ENCODE measurements at regions not wholly inside any gene's neighbourhood (a gene's known extent, or its start where the extent isn't known, plus 50 kb on each side); places are given as distances from the start of the nearest gene placed in this dataset.

DNA sequence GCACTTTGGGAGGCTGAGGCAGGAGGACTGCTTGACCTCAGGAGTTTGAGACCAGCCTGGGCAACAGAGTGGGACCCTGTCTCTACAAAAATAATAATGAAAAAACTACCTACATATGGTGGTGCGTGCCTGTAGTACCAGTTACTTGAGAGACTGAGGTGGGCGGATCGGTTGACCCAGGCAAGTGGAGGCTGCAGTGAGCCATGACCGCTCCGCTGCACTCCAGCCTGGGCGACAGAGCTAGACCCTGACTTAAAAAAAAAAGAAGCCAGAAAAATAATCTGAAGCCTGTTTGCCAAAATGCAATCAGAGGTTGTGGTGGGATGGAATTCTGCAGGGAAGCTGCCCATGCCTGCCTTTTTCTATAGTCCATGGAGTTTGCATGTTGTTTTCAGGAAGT is 50.4 kb upstream of the GGTA1 start:
- DNase-seq (ENCODE audit: low read depth in 2 of 2, low spot score in 1 of 2), result no peak

DNA sequence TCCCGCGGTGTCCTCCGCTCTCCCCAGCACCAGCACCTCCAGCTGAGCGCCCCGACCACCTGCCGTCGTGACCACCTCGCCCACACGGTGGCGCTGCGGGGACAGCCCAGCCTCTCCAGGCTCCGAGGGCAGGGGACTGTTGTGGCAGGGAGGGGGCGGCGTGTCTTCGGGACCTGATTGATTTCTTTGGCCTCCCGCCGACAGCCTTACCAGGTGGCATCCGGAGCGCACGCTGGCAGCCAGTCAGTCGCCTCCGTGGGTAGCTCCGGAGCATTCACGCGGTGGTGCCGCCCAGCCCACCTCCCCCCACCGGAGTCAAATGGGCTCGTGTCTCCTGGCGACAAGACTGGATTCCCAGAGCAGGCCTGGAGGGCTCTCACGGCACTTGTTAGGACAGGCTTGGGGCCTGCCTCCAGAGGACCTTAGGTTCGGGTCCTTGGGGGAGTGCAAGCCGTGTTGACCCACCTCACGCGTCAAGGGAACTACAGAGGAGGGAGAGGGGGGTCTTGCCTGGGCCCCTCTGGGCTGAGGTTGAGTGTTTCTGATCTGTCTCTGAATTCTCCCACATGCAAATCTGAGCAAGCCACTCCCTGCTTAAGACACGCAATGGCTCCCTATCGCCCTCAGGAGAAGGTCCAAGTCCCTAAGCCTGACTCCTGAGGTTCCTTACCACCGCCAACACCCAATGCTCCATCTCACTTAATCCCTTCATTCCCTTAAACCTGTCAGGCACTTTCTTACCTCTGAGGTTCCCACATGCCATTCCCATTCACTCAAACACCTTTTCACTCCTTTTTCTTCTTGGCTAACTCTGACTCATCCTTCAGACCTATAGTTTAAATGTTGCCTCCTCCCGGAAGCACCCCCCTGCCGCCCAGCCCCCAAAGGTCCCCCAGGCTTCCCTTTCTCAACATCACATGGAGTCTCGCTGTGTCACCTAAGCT is 51.2 kb upstream of the GGTA1 start:
- peak; percentile 15 to 18 for DNase-seq (ENCODE audit: low read depth in 2 of 2, low spot score in 1 of 2)

DNA sequence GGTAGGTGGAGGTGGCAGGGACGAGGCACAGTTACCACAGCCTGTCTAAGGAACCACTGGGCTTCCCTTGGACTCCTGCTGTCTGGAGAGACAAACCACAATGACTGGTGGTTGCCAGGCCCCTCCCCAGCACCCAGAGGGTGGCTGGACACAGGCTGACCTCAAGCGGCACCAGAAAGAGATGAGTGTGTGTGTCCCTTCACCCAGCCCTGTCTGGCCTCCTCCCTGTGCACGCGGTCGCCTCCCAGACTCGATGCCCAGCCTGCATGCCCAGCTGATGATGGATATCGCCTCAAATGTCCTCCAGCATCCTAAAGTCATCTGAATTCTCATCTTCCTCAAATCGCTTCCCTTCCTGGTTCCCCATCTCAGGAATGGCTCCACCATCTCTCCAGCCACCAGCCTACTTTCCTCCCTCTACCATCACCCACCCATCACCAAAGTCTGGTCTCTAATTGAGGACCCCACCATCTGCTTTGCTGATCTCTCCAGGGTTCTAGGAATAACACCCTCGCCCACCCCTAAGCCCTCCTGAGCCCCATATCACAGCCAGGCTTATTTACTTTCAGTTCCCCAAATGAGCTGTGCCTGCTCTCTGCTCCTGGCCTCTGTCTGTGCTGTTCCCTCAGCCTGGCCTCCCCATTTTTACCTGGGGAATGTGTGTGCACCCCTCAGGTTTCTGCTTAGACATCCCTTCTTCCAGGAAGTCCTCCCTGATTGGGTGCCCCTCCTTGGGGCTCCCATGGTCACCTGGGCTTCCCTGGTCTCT is 52.5 kb upstream of the GGTA1 start:
- no peak for DNase-seq (ENCODE audit: low read depth in 2 of 2, low spot score in 1 of 2)

DNA sequence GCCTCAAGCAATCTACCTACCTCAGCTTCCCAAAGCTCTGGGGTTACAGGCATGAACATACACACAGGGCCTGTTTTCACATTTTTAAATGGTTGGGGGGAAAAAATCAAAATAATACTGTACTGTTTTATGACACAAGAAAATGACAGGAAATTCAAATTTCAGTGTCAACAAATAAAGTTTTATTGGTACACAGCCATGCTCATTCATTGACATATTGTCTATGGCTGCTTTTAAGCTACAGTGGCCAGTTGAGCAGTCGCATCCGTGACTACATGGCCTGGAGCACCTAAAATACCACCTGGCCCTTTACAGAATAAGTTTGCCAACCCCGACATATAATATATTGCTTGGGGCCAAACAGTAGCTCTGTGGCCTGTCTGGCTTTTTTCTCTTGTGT is 56.4 kb upstream of the GGTA1 start:
- DNase-seq (ENCODE audit: low read depth in 2 of 2, low spot score in 1 of 2), result no peak

DNA sequence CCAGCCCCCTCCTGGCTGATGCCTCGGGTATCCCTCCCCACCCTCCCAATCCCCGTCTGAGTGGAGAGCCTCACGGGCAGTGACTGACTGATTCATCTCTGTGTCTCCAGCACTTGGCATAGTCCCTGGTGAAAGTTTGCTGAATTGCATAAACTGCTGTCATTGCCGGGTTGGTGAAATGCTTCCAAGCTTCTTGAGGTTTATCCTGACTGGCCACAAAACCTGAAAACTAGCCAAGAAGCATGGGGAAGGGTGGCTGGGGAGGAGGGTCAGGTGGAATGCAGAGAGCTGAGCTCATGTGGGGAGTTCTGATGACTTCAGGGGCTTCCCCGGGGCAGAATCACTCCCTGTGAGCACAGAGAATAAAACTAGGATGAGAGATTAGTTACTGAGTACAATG is 56.9 kb upstream of the GGTA1 start:
- no peak for DNase-seq (ENCODE audit: low read depth in 2 of 2, low spot score in 1 of 2)

DNA sequence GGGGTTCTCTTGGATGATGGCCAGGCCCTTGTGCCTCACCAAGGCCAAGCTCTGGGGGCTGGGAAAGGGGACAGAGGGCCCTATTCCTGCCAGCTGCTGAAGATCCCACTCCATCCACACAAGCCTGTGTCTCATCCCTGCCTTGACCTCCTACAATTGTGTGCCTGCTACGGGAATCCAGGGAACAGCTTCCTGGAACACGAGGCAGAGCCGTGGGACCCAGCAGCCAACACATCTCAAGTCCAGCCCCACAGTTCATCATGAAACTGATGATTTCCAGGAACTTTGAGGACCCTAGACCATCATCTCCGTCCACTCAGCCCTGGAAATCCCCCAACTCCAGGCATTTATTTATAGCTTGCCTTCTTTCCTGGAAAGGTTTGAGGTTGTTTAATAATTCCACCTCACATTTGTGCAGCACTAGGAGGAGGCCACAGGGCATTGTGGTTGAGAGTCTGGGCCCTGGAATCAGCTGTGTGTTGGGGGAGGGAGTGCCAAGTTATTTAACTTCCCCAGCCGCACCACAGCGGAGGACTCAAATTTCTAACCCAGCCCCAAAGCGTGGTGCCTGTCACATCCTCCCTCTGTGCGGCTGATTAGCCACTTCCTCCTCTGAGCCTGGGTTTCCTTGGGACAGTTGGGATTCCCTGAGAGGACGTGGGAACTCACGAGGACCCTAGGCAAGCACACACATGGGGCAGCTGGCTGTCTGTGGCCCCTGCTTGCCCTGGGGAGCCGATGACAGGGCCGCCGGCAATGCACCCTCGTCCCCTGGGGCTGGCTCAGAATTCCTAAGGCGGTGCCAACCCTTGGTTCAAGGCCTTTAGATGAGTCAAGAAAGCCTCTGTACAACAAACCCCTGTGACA is 58.2 kb upstream of the GGTA1 start:
- no peak for DNase-seq (ENCODE audit: low read depth in 2 of 2, low spot score in 1 of 2)

DNA sequence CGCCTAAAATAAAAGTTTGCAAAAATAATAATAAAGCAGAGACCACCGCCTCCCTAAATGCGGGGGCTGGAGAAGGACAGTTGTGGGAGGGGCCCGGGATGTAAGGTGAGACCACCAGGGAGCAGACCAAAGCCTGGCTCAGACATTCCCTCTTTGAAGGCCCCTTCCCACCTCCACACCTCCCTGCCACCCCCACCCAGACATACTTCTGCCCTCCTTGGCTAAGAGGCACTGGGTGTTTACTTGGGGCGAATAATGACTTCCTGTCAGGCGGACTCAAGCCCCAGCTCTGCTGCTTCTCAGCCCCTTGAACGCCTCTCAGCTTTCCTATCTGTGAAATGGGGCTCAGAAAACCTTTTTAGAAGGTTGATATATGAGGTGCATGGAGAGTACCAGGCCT is 58.8 kb upstream of the GGTA1 start:
- DNase-seq (ENCODE audit: low read depth in 2 of 2, low spot score in 1 of 2), result no peak

DNA sequence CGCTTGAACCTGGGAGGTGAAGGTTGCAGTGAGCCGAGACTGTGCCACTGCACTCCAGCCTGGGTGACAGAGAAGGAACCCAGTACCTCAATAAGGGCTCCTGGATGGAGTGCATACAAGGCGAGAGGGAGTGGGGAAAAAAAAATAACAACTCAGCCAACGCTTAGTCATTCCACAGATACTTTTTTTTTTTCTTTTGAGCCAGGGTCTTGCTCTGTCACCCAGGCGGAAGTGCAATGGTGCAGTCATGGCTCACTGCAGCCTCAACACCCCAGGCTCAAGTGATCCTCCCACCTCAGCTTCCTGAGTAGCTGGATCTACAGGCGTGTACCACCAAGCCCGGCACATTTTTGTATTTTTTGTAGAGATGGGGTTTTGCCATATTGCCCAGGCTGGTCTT is 59.5 kb upstream of the GGTA1 start:
- no peak for DNase-seq (ENCODE audit: low read depth in 2 of 2, low spot score in 1 of 2)

DNA sequence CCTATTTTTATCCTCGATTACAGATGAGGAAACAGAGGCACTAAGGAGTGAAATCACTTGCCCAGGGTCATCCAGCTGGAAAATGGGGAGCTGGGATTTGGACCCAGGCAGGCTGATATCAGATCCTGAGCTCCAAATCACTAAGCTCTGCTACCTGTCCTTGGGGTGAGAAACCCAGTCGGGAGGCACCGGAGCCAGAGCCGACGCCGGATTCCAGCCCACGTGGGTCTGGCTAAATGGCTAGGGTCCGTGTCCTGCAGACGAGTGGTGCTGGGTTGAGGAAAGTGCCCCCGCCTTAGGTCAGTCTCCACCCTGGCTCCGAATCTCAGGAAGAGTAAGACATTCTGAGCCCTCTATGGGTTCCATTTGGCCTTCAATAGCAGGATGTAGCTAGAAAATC is 61.3 kb upstream of the GGTA1 start:
- DNase-seq (ENCODE audit: low read depth in 2 of 2, low spot score in 1 of 2), result no peak

DNA sequence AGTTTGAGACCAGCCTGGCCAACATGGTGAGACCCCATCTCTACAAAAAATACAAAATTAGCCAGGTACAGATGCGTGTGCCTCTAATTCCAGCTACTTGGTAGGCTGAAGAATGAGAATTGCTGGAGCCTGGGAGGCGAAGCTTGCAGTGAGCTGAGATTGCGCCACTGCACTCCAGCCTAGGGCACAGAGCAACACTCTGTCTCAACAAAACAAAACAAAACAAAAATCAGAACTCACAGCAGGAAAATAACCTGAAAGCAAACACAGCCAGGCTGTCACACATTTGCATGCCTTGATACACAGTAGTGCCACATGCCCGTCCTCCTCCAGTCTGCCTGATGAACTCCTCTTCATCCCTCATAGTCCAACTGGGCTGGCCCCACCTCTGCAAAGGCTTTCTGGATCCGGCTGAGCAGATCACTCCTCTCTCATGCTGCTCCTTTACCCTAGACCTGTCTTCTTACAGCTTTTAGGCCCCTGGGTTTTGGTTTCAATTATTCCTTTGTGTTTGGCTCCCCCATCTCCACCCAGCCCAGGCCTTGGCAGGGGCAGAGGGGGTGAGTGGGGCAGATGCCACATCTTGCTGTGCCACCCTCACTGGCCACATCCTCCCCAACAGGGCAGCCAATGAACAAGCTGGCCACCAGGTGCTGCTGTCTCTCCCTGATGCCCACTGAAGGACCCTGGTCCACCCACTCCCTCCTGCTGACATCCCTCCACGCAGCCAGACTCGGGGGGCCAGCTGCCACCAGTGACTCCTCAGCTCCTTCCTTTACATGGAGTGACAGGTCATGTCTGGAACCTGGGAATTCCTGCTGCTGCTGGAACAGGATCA is 62.0 kb upstream of the GGTA1 start:
- DNase-seq (ENCODE audit: low read depth in 2 of 2, low spot score in 1 of 2), result no peak

DNA sequence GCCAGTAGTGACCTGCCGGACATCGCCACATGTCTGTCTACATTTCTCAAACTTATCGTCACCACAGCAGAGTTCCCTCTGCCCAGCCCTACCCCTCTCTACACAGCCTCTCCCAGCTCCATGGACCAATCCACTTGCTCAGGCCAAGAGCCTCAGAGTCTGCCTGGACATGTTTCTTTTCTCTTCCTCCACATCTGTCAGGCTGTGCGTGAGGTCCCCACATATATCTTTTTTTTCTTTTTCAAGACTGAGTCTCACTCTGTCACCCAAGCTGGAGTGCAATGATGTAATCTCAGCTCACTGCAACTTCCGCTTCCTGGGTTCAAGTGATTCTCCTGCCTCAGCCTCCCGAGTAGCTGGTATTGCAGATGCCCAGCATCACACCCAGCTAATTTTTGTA is 62.7 kb upstream of the GGTA1 start:
- no peak for DNase-seq (ENCODE audit: low read depth in 2 of 2, low spot score in 1 of 2)

DNA sequence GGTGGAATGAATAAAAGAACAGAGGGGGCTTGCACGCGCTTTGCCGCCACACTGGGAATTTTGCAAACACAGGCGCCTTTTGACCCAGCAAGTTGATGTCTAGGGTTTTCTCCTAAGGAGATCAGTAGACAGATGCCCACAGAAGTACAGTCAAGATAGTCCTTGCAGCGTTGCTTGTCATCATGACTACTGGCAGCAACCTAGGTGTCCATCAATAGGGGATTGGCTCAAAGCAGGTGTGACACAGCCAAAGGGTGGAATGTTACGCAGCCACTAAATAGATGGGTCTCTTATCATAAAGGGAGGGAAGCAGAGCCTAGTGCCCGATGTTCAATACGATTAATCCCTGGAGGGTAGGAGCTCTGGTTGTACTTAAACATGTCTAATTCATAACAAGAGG is 63.8 kb upstream of the GGTA1 start:
- no peak for DNase-seq (ENCODE audit: low read depth in 2 of 2, low spot score in 1 of 2)

DNA sequence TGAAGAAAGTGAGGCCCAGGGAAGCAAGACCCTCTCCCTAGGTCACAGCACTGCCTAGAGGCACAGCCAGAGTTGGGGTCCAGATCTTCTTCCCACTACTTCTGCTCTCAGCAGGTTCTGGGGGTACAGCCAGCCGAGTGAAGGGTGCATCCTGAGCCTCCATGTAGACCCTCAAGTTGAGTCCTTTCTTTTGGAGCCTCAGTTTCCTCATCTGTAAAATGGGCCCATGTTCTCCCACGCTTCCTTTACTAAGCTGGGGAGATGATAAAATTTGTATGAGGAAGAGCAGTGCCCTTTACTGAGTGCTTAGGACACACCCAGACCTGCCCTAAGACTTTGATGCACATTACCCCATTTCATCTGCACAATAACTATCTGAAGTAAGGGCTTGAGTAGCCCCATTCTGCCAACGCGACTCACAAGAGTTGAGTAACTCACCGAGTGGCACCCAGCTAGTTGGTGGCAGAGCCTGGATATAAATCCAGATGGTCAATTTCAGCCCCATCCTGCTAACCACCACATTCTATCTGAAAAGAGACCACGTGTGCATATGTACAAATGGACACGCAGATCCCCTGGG is 64.3 kb upstream of the GGTA1 start:
- DNase-seq (ENCODE audit: low read depth in 2 of 2, low spot score in 1 of 2), result no peak

DNA sequence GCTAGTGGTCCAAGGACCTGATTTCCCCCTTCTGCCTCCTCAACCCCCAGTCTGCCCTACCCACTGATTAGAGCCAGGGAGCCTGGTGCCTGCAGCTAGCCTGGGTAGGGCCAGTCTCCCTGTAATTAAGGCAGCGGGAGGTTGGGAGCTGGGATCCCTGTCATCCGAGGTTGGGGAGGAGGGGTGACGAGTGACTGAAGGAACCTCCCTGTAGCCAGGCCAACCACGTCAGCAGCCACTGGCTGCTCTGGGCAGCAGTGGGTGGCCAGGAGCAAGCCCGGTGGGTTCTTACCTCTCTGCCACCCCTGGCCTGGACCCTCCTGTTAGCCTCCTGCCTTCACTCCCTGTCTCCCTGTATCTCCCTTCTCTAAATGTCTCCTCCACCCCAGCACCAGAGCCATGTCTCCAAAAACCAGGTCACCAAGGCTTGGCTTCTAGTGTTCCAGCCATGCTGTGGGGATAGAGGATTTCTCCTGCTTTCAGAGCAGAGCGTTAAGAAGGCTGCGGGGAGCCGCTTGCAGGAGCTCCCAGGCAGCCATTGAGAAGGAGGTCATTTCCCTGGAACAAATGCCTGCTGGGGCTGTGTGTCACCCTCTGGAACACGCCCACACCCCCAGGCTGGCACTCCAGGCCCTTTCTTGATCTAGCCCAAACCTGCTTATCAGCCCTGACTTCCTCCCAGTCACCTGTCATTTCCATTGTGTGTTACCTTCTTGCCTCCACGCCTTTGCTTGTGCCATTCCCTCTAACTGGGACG is 65.0 kb upstream of the GGTA1 start:
- no peak for DNase-seq (ENCODE audit: low read depth in 2 of 2, low spot score in 1 of 2)

DNA sequence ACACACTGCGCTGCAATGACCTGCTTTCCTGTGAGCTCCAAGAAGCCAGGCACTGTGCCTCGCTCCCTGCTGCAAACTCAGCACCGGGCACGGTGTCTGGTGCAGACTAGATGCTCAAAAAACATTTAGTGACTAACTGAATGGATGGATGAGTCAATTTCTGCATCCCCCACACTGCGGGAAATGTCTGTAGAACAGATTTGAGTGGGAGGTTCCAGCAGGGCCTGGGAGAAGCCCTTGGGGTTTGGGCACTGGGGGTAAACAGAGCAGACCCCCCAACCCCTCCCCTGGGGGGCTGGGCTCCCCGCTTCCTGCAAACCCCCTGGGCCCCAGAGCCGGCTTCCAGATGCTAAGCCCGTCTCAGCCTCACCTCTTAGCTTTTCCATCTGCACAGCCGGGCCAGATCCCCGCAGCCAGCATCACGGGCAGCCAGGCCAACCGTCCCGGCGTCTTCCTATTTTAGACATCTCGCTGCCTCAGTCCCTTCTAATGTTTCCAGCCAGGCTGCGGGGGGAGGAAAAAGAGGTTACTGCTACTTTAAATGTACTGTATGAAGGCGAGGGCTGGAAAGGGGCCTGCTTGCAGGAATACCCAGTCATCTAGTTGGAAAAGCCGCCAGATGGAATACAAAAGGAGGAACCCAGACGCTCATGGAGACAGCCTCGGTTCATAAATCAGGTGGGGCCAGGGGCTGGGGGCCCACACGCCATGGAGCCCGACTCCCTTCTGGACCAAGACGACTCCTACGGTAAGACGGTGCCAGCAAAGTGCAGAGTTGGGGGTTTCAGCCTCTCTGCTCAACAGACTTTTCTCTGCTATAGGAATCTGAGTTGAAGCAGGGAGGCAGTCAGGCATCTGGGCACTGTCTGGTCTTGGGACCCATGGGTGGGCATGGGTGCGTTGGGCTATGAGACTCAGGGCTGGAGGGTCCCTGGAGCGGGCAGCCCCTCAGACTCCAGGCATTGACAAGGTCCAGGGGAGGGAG is 67.1 kb upstream of the GGTA1 start:
- no peak for DNase-seq (ENCODE audit: low read depth in 2 of 2, low spot score in 1 of 2)

DNA sequence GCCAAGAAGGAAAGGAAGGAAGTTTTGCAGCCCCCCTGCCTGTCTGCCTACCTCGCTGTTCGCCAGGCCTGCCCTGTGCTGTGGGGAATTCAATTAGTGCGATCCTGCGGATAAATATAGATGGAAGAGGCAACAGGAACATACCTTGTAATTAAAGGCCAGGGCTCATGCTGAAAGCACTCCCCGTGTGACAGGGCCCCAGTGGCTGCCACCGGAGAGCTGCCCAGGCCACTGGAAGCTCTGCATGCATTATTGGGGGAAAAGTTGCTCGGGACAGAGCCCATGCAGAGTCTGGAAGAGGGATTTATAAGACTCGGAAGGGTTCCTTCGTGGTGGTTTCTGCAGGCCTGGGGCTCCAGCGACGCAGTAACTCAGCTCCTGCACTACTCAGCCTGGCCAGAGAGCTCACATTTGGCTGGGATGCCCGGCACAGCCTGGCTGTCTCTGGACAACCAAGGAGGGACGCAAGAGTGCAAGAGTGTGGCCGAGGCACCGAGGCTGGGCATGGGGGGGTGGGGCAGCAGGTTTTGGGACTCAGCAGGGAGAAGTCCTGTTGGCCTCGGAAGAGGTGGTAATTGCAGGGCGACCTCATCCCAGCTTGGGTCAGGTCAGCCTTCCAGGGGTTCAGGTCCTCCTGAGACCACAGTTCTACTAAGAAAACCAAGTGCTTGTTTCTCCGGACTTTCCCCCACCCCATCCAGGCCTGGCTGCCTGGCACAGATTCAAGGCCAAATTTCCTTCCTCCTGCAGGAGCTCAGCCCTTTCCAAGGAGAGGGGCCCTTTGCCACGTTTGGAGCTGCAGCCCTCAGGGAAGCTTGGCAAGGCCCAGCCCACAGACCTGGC is 68.1 kb upstream of the GGTA1 start:
- DNase-seq (ENCODE audit: low read depth in 2 of 2, low spot score in 1 of 2), result no peak

All from stimulated activated CD8-positive, alpha-beta memory T cell treated with anti-CD3 and anti-CD28 coated beads, Interleukin-4, amount 100 ng/mL, for 4 hours (primary cell).